Cardiac muscle cell (in vitro differentiated cells and primary cell): ENCODE measurements at regions not wholly inside any gene's neighbourhood (a gene's known extent, or its start where the extent isn't known, plus 50 kb on each side); places are given as distances from the start of the nearest gene placed in this dataset.

Experiments used
- DNase-seq, 2 donors: peaks; one replicate each; pipeline versions ENCODE4 v3.0.0 to v3.0.0-alpha.2; 2010 to 2017; ENCODE audit warnings: low read depth in 1 of 2, low spot score in 1 of 2
- H3K27ac ChIP-seq: fragments of 200-600 bp; sonication (generic); 2 replicates; pipeline ENCODE4 v1.5.1; 2016
- H3K27me3 ChIP-seq: fragments of 200-600 bp; sonication (generic); 2 replicates; pipeline ENCODE4 v1.6.0; 2016; ENCODE audit warnings: control low read depth
- H3K36me3 ChIP-seq: fragments of 200-600 bp; sonication (generic); 2 replicates; pipeline ENCODE4 v1.5.1; 2016; ENCODE audit warnings: control low read depth
- H3K4me1 ChIP-seq: fragments of 200-600 bp; sonication (generic); 2 replicates; pipeline ENCODE4 v1.8.1; 2017; ENCODE audit warnings: low read depth, mild to moderate bottlenecking, mixed run types
- H3K4me3 ChIP-seq: fragments of 200-600 bp; sonication (generic); 2 replicates; pipeline ENCODE4 v1.5.1; 2016; ENCODE audit warnings: mild to moderate bottlenecking
- H3K9me3 ChIP-seq: fragments of 200-600 bp; sonication (generic); 2 replicates; pipeline ENCODE4 v1.5.1; 2017; ENCODE audit warnings: low read depth, mild to moderate bottlenecking, control low read depth
- CTCF ChIP-seq: IDR thresholded peaks from 2 replicates; pipeline ENCODE4 v1.5.1; 2012; ENCODE audit warnings: low read depth, mild to moderate bottlenecking, low read length

GRCh38 chr11:22556381-22556780 lies 69.2 kb downstream of the FANCF start:
- no peaks in the 10 kb centered on the region for H3K4me1 ChIP-seq
- H3K9me3 ChIP-seq, result no peaks in the 10 kb centered on the region
- no peak for TF ChIP-seq CTCF
- no peak overlapping the region for H3K27ac ChIP-seq
- H3K27me3 ChIP-seq, result no peaks in the 10 kb centered on the region
- DNase-seq, result no peak
- no peak overlapping the region for H3K4me3 ChIP-seq
- no peaks in the 10 kb centered on the region for H3K36me3 ChIP-seq

- Histone ChIP-seq H3K27me3 (no peaks in the 10 kb centered on the region), H3K4me3 (no peak overlapping the region), H3K9me3 (no peaks in the 10 kb centered on the region), H3K4me1 (no peaks in the 10 kb centered on the region), H3K27ac (no peak overlapping the region), H3K36me3 (no peaks in the 10 kb centered on the region)
- no peak for DNase-seq
- TF ChIP-seq CTCF, result no peak
Measured at GRCh38 chr11:22555881-22556280, 69.7 kb downstream of the FANCF start.

GRCh38 chr11:22554221-22554620 lies 71.4 kb downstream of the FANCF start:
- Histone ChIP-seq H3K27me3 (no peaks in the 10 kb centered on the region), H3K4me3 (no peak overlapping the region), H3K4me1 (no peaks in the 10 kb centered on the region), H3K9me3 (no peaks in the 10 kb centered on the region), H3K36me3 (no peaks in the 10 kb centered on the region), H3K27ac (no peak overlapping the region)
- no peak for TF ChIP-seq CTCF
- no peak for DNase-seq

- TF ChIP-seq CTCF, result no peak
- Histone ChIP-seq H3K9me3 (no peaks in the 10 kb centered on the region), H3K4me1 (no peaks in the 10 kb centered on the region), H3K36me3 (no peaks in the 10 kb centered on the region), H3K27me3 (no peaks in the 10 kb centered on the region), H3K27ac (no peak overlapping the region), H3K4me3 (no peak overlapping the region)
- no peak for DNase-seq
Measured at GRCh38 chr11:22552885-22553284, 72.7 kb downstream of the FANCF start.

GRCh38 chr11:22546746-22547145 lies 78.9 kb downstream of the FANCF start:
- Histone ChIP-seq H3K4me3 (no peak overlapping the region), H3K9me3 (no peaks in the 10 kb centered on the region), H3K27me3 (no peaks in the 10 kb centered on the region), H3K27ac (no peak overlapping the region), H3K36me3 (no peaks in the 10 kb centered on the region), H3K4me1 (no peaks in the 10 kb centered on the region)
- TF ChIP-seq CTCF, result no peak
- DNase-seq, result no peak

- no peaks in the 10 kb centered on the region for H3K36me3 ChIP-seq
- no peaks in the 10 kb centered on the region for H3K9me3 ChIP-seq
- H3K27me3 ChIP-seq, result no peaks in the 10 kb centered on the region
- no peaks in the 10 kb centered on the region for H3K4me1 ChIP-seq
- no peak overlapping the region for H3K4me3 ChIP-seq
- no peak overlapping the region for H3K27ac ChIP-seq
- no peak for DNase-seq
- no peak for TF ChIP-seq CTCF
Measured at GRCh38 chr11:22543261-22543660, 82.4 kb downstream of the FANCF start.
